Esophagus squamous epithelium (tissue), 5 donors: ENCODE measurements at regions not wholly inside any gene's neighbourhood (a gene's known extent, or its start where the extent isn't known, plus 50 kb on each side); places are given as distances from the start of the nearest gene placed in this dataset.

Experiments used
- DNase-seq: peaks from one replicate; lab custom pipeline; 2025; lab: John Stamatoyannopoulos, UW
- H3K27ac ChIP-seq, 4 donors: fragments of 200-600 bp; sonication (generic); one replicate each; pipeline ENCODE4 v1.5.1; 2016 to 2019; ENCODE audit warnings: mild to moderate bottlenecking in 1 of 4
- H3K27me3 ChIP-seq, 4 donors: fragments of 200-600 bp; sonication (generic); 1 replicate in 3 of 4; 2 replicates in 1 of 4; pipeline versions ENCODE4 v1.5.1 to v1.6.0; 2017 to 2021; ENCODE audit warnings: antibody characterized with exemption in 1 of 4
- H3K36me3 ChIP-seq, 3 donors: fragments of 200-600 bp; sonication (generic); one replicate each; pipeline ENCODE4 v1.5.1; 2016 to 2019
- H3K4me1 ChIP-seq, 3 donors: fragments of 200-600 bp; sonication (generic); one replicate each; pipeline ENCODE4 v1.5.1; 2017 to 2019
- H3K4me3 ChIP-seq, 4 donors: fragments of 200-600 bp; sonication (generic); 1 replicate in 3 of 4; 2 replicates in 1 of 4; pipeline ENCODE4 v1.5.1; 2016 to 2019; ENCODE audit warnings: mild to moderate bottlenecking in 2 of 4, moderate library complexity in 1 of 4
- H3K9me3 ChIP-seq, 3 donors: fragments of 200-600 bp; sonication (generic); one replicate each; pipeline ENCODE4 v1.5.1; 2016 to 2019
- CTCF ChIP-seq, 6 experiments: fragments of 450-650 bp in 4 of 6; fragments of 200-600 bp in 2 of 6; sonication (generic) in 2 of 6; IDR thresholded peaks; one replicate each; pipeline ENCODE4 v1.5.1; 2016 to 2019; ENCODE audit warnings: antibody characterized with exemption in 6 of 6, mild to moderate bottlenecking in 4 of 6, moderate library complexity in 4 of 6
- POLR2A ChIP-seq, 4 donors: fragments of 450-650 bp; IDR thresholded peaks; one replicate each; pipeline ENCODE4 v1.6.1; 2017; ENCODE audit warnings: antibody characterized with exemption in 4 of 4, mild to moderate bottlenecking in 4 of 4, moderate library complexity in 3 of 4
- WGBS, 2 donors: methylation state at CpG; one replicate each; pipeline ENCODE4 v1.1.5; 2018; 5-methylcytosine and 5-hydroxymethylcytosine counted together
- intact Hi-C: fragments of 100-400 bp; cut with DNase I; formaldehyde crosslinking; loops from one replicate; pipeline ENCODE4 v1.15.0; 2022
- donor health status: DM: yes; HTN: yes; CAD: no.

- Histone ChIP-seq H3K27me3 (no peaks in the 10 kb centered on the region), H3K4me1 (no peaks in the 10 kb centered on the region), H3K4me3 (no peak overlapping the region), H3K36me3 (no peaks in the 10 kb centered on the region), H3K9me3 (no peaks in the 10 kb centered on the region), H3K27ac (no peak overlapping the region)
- intact Hi-C loops: no loop called here
- no peak for DNase-seq
- TF ChIP-seq POLR2A (IDR thresholded peaks at IDR 0.05) (no peak), CTCF (IDR thresholded peaks at IDR 0.05) (no peak)
- no CpG with 5 or more reads among the region's 1 CpG for WGBS, 2 donors
Measured at GRCh38 chrY:9018401-9018800, 318.9 kb upstream of the TSPY4 start.

DNA sequence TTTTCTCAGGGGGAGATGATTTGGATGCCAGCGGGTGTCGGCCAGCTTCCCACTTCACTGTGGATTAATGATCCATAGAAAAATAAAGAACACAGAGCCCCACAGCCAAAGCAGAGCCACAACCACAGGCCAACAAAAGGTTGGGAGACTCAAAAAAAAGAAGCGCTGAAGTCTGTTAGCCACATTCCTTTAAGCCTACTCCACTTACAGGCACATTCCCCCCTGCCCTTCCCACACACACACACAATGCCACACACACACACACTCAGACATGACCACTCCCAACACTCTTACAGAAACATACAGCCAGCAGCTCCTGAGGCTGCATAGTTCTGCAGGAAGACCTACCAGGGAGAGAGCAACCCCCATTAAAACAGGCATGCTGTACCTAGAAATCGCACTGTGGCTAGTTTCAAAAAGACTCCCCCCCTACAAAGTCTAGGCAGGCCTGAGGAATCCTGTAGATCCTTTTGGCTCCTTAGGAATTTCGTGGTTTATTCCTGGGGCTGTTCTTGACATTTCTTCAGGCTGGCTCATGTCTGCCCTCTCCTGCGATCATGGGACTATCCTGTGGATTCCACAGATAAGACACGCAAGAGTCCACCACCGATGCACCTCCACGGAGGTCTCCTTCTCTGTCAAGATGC is 309.4 kb upstream of the TSPY4 start:
- WGBS, 2 donors: 52% methylated on average over 4 of the region's 9 CpGs; no CpG with 5 or more reads in 1 of the 2 donors

GRCh38 chrY:9029929-9030328 is 307.3 kb upstream of the TSPY4 start:
- Histone ChIP-seq H3K36me3 (no peaks in the 10 kb centered on the region), H3K4me3 (no peak overlapping the region), H3K9me3 (no peaks in the 10 kb centered on the region), H3K27ac (no peak overlapping the region), H3K4me1 (no peaks in the 10 kb centered on the region), H3K27me3 (no peaks in the 10 kb centered on the region)
- WGBS, 2 donors: 60% methylated on average over 1 of the region's 1 CpG; no CpG with 5 or more reads in 1 of the 2 donors
- TF ChIP-seq POLR2A (IDR thresholded peaks at IDR 0.05) (no peak), CTCF (IDR thresholded peaks at IDR 0.05) (no peak)
- intact Hi-C loops: no loop called here
- DNase-seq: no peak

More for the DNA sequence above, 309.4 kb upstream of the TSPY4 start:
- H3K4me3 ChIP-seq: no peak overlapping the region
- no peak for TF ChIP-seq POLR2A (IDR thresholded peaks at IDR 0.05)
- no peak for TF ChIP-seq CTCF (IDR thresholded peaks at IDR 0.05)
- DNase-seq: no peak
- H3K4me1 ChIP-seq: no peaks in the 10 kb centered on the region
- H3K9me3 ChIP-seq: no peaks in the 10 kb centered on the region
- intact Hi-C loops: no loop called here
- no peak overlapping the region for H3K27ac ChIP-seq
- H3K27me3 ChIP-seq: no peaks in the 10 kb centered on the region
- no peaks in the 10 kb centered on the region for H3K36me3 ChIP-seq

GRCh38 chrY:9034217-9034616 is 303.0 kb upstream of the TSPY4 start:
- Histone ChIP-seq H3K4me3 (no peak overlapping the region), H3K4me1 (no peaks in the 10 kb centered on the region), H3K9me3 (no peaks in the 10 kb centered on the region), H3K27ac (no peak overlapping the region), H3K27me3 (no peaks in the 10 kb centered on the region), H3K36me3 (no peaks in the 10 kb centered on the region)
- WGBS, 2 donors: 70% methylated on average over 3 of the region's 3 CpGs; no CpG with 5 or more reads in 1 of the 2 donors
- intact Hi-C loops: no loop called here
- DNase-seq: no peak
- TF ChIP-seq CTCF (IDR thresholded peaks at IDR 0.05): no peak
- no peak for TF ChIP-seq POLR2A (IDR thresholded peaks at IDR 0.05)

GRCh38 chrY:9035246-9035645 is 302.0 kb upstream of the TSPY4 start:
- intact Hi-C loops: no loop called here
- Histone ChIP-seq H3K36me3 (no peaks in the 10 kb centered on the region), H3K9me3 (no peaks in the 10 kb centered on the region), H3K4me1 (no peaks in the 10 kb centered on the region), H3K27me3 (no peaks in the 10 kb centered on the region), H3K4me3 (no peak overlapping the region), H3K27ac (no peak overlapping the region)
- 16% methylated on average over 3 of the region's 3 CpGs; no CpG with 5 or more reads in 1 of the 2 donors for WGBS, 2 donors
- DNase-seq: no peak
- TF ChIP-seq CTCF (IDR thresholded peaks at IDR 0.05) (no peak), POLR2A (IDR thresholded peaks at IDR 0.05) (no peak)
